Smooth muscle cell (in vitro differentiated cells): ENCODE measurements at regions not wholly inside any gene's neighbourhood (a gene's known extent, or its start where the extent isn't known, plus 50 kb on each side); places are given as distances from the start of the nearest gene placed in this dataset.

ENCODE experiments used
- DNase-seq: peaks from one replicate; lab custom pipeline; 2025; ENCODE audit not compliant: unreplicated experiment; lab: John Stamatoyannopoulos, UW
- H2AFZ ChIP-seq: fragments of 200-600 bp; sonication (generic); 2 replicates; pipeline ENCODE4 v1.6.0; 2016; ENCODE audit warnings: antibody characterized with exemption, low read depth, mild to moderate bottlenecking
- H3F3A ChIP-seq: fragments of 200-600 bp; sonication (generic); 2 replicates; pipeline ENCODE4 v1.6.0; 2017; ENCODE audit warnings: antibody characterized with exemption, low read depth
- H3K27ac ChIP-seq: fragments of 200-600 bp; sonication (generic); 2 replicates; pipeline ENCODE4 v1.5.1; 2016; ENCODE audit warnings: low read depth, mild to moderate bottlenecking
- H3K27me3 ChIP-seq: fragments of 200-600 bp; sonication (generic); 2 replicates; pipeline ENCODE4 v1.6.1; 2016; ENCODE audit warnings: low read depth, mild to moderate bottlenecking
- H3K36me3 ChIP-seq: fragments of 200-600 bp; sonication (generic); 2 replicates; pipeline ENCODE4 v1.5.1; 2016; ENCODE audit warnings: low read depth
- H3K4me1 ChIP-seq: fragments of 200-600 bp; sonication (generic); 2 replicates; pipeline ENCODE4 v1.5.1; 2016; ENCODE audit warnings: low read depth
- H3K4me2 ChIP-seq: fragments of 200-600 bp; sonication (generic); 2 replicates; pipeline ENCODE4 v1.6.0; 2016; ENCODE audit warnings: mild to moderate bottlenecking
- H3K4me3 ChIP-seq: fragments of 200-600 bp; sonication (generic); 2 replicates; pipeline ENCODE4 v1.5.1; 2016; ENCODE audit warnings: mild to moderate bottlenecking
- H3K79me2 ChIP-seq: fragments of 200-600 bp; sonication (generic); 2 replicates; pipeline ENCODE4 v1.6.0; 2016; ENCODE audit warnings: low read depth, mild to moderate bottlenecking
- H3K9ac ChIP-seq: fragments of 200-600 bp; sonication (generic); 2 replicates; pipeline ENCODE4 v1.6.0; 2016; ENCODE audit warnings: low read depth
- H3K9me3 ChIP-seq: fragments of 200-600 bp; sonication (generic); replicated peaks from 2 replicates; pipeline ENCODE4 v1.5.1; 2016; ENCODE audit warnings: low read depth
- H4K20me1 ChIP-seq: fragments of 200-600 bp; sonication (generic); 2 replicates; pipeline ENCODE4 v1.6.0; 2016; ENCODE audit warnings: low read depth
- whole genome bisulfite sequencing: methylation state at CpG from one replicate; pipeline ENCODE4 v1.1.7; 2016; ENCODE audit warnings: low lambda C conversion rate; 5-methylcytosine and 5-hydroxymethylcytosine counted together
- TF ChIP-seq, protein P1 (sequence below): fragments of 200-600 bp; sonication (generic); IDR thresholded peaks from 2 replicates; pipeline ENCODE4 v1.5.1; 2017; ENCODE audit warnings: borderline replicate concordance, mild to moderate bottlenecking, antibody characterized with exemption; ENCODE audit not compliant: insufficient read depth, poor library complexity, severe bottlenecking

- DNase-seq: no peak
- Histone ChIP-seq H4K20me1 (no peaks in the 10 kb centered on the region), H3K79me2 (no peaks in the 10 kb centered on the region), H3K36me3 (no peaks in the 10 kb centered on the region), H3F3A (no peaks in the 10 kb centered on the region), H3K27ac (no peak overlapping the region), H3K4me3 (no peak overlapping the region), H3K9me3 (peaks cover 8% of the 10 kb centered on the region), H3K9ac (no peak overlapping the region), H3K4me1 (no peaks in the 10 kb centered on the region), H3K4me2 (no peak overlapping the region), H2AFZ (no peak overlapping the region), H3K27me3 (no peaks in the 10 kb centered on the region)
- TF ChIP-seq, protein P1, sequence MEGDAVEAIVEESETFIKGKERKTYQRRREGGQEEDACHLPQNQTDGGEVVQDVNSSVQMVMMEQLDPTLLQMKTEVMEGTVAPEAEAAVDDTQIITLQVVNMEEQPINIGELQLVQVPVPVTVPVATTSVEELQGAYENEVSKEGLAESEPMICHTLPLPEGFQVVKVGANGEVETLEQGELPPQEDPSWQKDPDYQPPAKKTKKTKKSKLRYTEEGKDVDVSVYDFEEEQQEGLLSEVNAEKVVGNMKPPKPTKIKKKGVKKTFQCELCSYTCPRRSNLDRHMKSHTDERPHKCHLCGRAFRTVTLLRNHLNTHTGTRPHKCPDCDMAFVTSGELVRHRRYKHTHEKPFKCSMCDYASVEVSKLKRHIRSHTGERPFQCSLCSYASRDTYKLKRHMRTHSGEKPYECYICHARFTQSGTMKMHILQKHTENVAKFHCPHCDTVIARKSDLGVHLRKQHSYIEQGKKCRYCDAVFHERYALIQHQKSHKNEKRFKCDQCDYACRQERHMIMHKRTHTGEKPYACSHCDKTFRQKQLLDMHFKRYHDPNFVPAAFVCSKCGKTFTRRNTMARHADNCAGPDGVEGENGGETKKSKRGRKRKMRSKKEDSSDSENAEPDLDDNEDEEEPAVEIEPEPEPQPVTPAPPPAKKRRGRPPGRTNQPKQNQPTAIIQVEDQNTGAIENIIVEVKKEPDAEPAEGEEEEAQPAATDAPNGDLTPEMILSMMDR: no peak
- whole genome bisulfite sequencing: 87% methylated on average over 3 of the region's 3 CpGs
These were observed 102.4 kb upstream of the DLGAP1 start for GRCh38 chr18:4557502-4557901.

DNA sequence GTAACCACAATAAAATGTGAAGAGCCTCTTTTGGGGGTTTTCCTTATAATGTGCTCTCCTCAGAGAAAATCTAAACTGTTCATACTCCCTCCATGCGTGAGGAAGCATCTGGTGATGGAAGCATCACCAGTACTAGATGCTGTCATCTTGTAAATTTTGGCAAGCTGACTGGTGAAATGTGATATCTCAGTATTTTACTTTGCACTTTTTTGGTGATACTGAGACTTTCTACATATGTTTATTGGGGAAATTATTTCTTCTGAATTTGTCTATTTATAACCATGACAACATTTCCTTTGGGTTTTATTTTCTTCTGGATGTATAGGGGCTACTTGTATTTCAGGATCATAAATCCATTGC, 95.9 kb upstream of the DLGAP1 start:
- Histone ChIP-seq H3K4me3 (no peak overlapping the region), H3K9ac (peak overlapping the region; percentile 26), H3K27me3 (no peaks in the 10 kb centered on the region), H3K27ac (peak overlapping the region; percentile 93), H3F3A (peaks cover 24% of the 10 kb centered on the region), H2AFZ (no peak overlapping the region), H4K20me1 (no peaks in the 10 kb centered on the region), H3K36me3 (no peaks in the 10 kb centered on the region), H3K79me2 (no peaks in the 10 kb centered on the region), H3K4me2 (peak overlapping the region; percentile 76), H3K4me1 (peaks cover 23% of the 10 kb centered on the region), H3K9me3 (no peaks in the 10 kb centered on the region)
- TF ChIP-seq, protein P1: no peak
- WGBS: 21% methylated on average over 1 of the region's 1 CpG
- DNase-seq: no peak

DNA sequence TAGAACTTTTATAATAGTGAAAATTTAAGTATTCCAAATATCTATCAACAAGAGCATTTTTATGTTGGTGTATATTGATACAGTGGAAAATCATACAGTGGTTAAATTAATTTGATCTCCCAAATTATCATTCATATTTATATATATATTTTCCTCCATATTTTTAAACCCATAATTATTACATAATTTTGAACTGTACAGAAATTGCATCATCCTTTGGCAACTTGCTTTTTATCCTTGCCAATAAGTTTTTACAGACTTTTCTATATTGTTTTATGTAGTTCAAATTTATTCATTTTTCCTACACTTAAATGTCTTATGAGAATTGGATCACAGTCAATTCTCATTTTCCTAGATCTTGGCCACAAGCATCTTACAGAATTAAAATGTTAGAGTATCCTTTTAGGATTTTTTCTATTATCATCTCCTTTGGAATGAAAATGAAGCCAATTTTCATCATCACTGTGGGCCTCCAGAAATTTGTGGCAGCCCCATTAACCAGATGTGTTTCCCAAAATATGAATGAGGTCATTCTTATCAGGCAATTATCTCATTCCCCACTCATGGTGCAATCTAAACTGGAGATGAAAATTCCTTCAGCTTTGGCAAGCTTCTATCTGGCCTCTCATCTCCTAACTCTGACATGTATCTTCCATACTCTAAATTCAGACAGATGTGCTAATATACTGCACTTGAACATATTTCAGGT, 94.2 kb upstream of the DLGAP1 start:
- Histone ChIP-seq H4K20me1 (no peaks in the 10 kb centered on the region), H3K79me2 (no peaks in the 10 kb centered on the region), H3K27ac (peak overlapping the region; percentile 93), H3K4me1 (peaks cover 23% of the 10 kb centered on the region), H3K4me2 (peak overlapping the region; percentile 76), H3K4me3 (no peak overlapping the region), H3K36me3 (no peaks in the 10 kb centered on the region), H3K9ac (peak overlapping the region; percentile 39), H2AFZ (no peak overlapping the region), H3F3A (peaks cover 24% of the 10 kb centered on the region), H3K27me3 (no peaks in the 10 kb centered on the region), H3K9me3 (no peaks in the 10 kb centered on the region)
- TF ChIP-seq, protein P1: no peak
- no peak for DNase-seq

DNA sequence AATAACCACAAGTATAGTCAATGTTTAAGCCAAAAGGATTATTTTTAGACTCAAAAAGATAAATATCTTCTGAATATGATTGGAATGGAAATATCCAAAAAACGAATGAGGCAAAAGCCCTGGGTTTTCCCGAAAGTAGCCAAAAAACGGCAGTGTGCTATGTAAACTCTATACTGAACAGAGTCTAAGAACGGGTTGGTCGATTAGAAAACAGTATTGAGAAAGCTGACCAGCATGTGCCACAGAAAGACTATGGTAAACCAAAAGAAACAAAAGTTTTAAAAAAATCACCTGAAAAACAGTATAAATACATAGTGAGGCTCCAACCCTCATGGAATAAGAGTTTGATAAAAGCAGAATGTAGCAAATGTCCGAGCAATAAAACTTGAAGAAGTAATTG, 92.0 kb upstream of the DLGAP1 start:
- TF ChIP-seq, protein P1: no peak
- WGBS: 79% methylated on average over 6 of the region's 6 CpGs
- Histone ChIP-seq H3K9ac (no peak overlapping the region), H3K27me3 (no peaks in the 10 kb centered on the region), H3F3A (peaks cover 24% of the 10 kb centered on the region), H2AFZ (no peak overlapping the region), H3K4me2 (peak overlapping the region; percentile 53), H3K4me1 (peaks cover 24% of the 10 kb centered on the region), H3K27ac (peak overlapping the region; percentile 25), H4K20me1 (no peaks in the 10 kb centered on the region), H3K79me2 (no peaks in the 10 kb centered on the region), H3K9me3 (no peaks in the 10 kb centered on the region), H3K36me3 (no peaks in the 10 kb centered on the region), H3K4me3 (no peak overlapping the region)
- no peak for DNase-seq
